Upper lobe of right lung (tissue), 1 donor: ENCODE measurements at regions not wholly inside any gene's neighbourhood (a gene's known extent, or its start where the extent isn't known, plus 50 kb on each side); places are given as distances from the start of the nearest gene placed in this dataset.

ENCODE experiments used
- ATAC-seq: fragments of 200-7000 bp; cut with Tn5 transposase; one replicate; pipeline ENCODE4 v1.9.1; 2020; ENCODE audit warnings: mild to moderate bottlenecking, moderate library complexity
- DNase-seq: peaks from one replicate; pipeline ENCODE4 v3.0.0-alpha.2; 2020
- H3K27ac ChIP-seq: fragments of 200-600 bp; one replicate; pipeline ENCODE4 v1.8.0; 2022
- H3K27me3 ChIP-seq: fragments of 200-600 bp; one replicate; pipeline ENCODE4 v1.8.0; 2022; ENCODE audit warnings: mild to moderate bottlenecking
- H3K36me3 ChIP-seq: fragments of 200-600 bp; one replicate; pipeline ENCODE4 v1.8.0; 2022
- H3K4me1 ChIP-seq: fragments of 200-600 bp; one replicate; pipeline ENCODE4 v1.8.0; 2022
- H3K4me3 ChIP-seq: fragments of 200-600 bp; one replicate; pipeline ENCODE4 v1.8.0; 2022; ENCODE audit warnings: mild to moderate bottlenecking
- H3K9me3 ChIP-seq: fragments of 200-600 bp; one replicate; pipeline ENCODE4 v1.8.0; 2022
- CTCF ChIP-seq: fragments of 200-600 bp; IDR thresholded peaks from one replicate; pipeline ENCODE4 v1.8.0; 2022; ENCODE audit warnings: antibody characterized with exemption
- intact Hi-C: fragments of 100-400 bp; cut with DNase I; formaldehyde crosslinking; loops from one replicate; pipeline ENCODE4 v1.11.0; 2022
- donor health status: DM: no; HTN: yes; CAD: no; lungs with severe emphysema.

GRCh38 chr7:98474558-98474957 lies 73.7 kb upstream of the BAIAP2L1 start:
- Histone ChIP-seq H3K4me1 (no peaks in the 10 kb centered on the region), H3K36me3 (no peaks in the 10 kb centered on the region), H3K27me3 (peaks cover 25% of the 10 kb centered on the region), H3K27ac (no peak overlapping the region), H3K4me3 (no peak overlapping the region), H3K9me3 (no peaks in the 10 kb centered on the region)
- intact Hi-C loops: no loop called here
- ATAC-seq: no peak
- TF ChIP-seq CTCF: no peak
- no peak for DNase-seq

- no peak overlapping the region for H3K27ac ChIP-seq
- no peaks in the 10 kb centered on the region for H3K9me3 ChIP-seq
- H3K4me3 ChIP-seq: no peak overlapping the region
- DNase-seq (no peak), ATAC-seq (no peak)
- no peaks in the 10 kb centered on the region for H3K36me3 ChIP-seq
- H3K4me1 ChIP-seq: no peaks in the 10 kb centered on the region
- H3K27me3 ChIP-seq: peaks cover 25% of the 10 kb centered on the region
- no peak for TF ChIP-seq CTCF
- intact Hi-C loops: no loop called here
These were observed 71.6 kb upstream of the BAIAP2L1 start for GRCh38 chr7:98472521-98472954.

GRCh38 chr7:98470485-98471240 lies 69.8 kb upstream of the BAIAP2L1 start:
- no peak for TF ChIP-seq CTCF
- no peaks in the 10 kb centered on the region for H3K36me3 ChIP-seq
- intact Hi-C loops: no loop called here
- DNase-seq: peak; percentile 85
- H3K4me1 ChIP-seq: no peaks in the 10 kb centered on the region
- H3K27ac ChIP-seq: no peak overlapping the region
- H3K4me3 ChIP-seq: no peak overlapping the region
- no peaks in the 10 kb centered on the region for H3K9me3 ChIP-seq
- H3K27me3 ChIP-seq: peaks cover 25% of the 10 kb centered on the region
- peak; percentile 94 for ATAC-seq

GRCh38 chr7:98469088-98469487 lies 68.2 kb upstream of the BAIAP2L1 start:
- TF ChIP-seq CTCF: no peak
- intact Hi-C loops: no loop called here
- Histone ChIP-seq H3K27me3 (peaks cover 25% of the 10 kb centered on the region), H3K27ac (no peak overlapping the region), H3K36me3 (no peaks in the 10 kb centered on the region), H3K9me3 (no peaks in the 10 kb centered on the region), H3K4me1 (no peaks in the 10 kb centered on the region), H3K4me3 (no peak overlapping the region)
- DNase-seq: no peak
- ATAC-seq: no peak

GRCh38 chr7:98467570-98468312 lies 66.9 kb upstream of the BAIAP2L1 start:
- no peak for ATAC-seq
- DNase-seq: no peak
- TF ChIP-seq CTCF: no peak
- no peaks in the 10 kb centered on the region for H3K36me3 ChIP-seq
- intact Hi-C loops: no loop called here
- H3K27ac ChIP-seq: no peak overlapping the region
- peaks cover 23% of the 10 kb centered on the region for H3K27me3 ChIP-seq
- no peak overlapping the region for H3K4me3 ChIP-seq
- H3K4me1 ChIP-seq: no peaks in the 10 kb centered on the region
- H3K9me3 ChIP-seq: no peaks in the 10 kb centered on the region
